GM19455 (cell line): ENCODE measurements at regions not wholly inside any gene's neighbourhood (a gene's known extent, or its start where the extent isn't known, plus 50 kb on each side); places are given as distances from the start of the nearest gene placed in this dataset.

ENCODE experiments used
- ATAC-seq: cut with Tn5 transposase; IDR thresholded peaks from one replicate; pipeline ENCODE4 v1.9.1; 2021; ENCODE audit not compliant: unreplicated experiment

GRCh38 chr10:113219446-113219845 is 269.4 kb downstream of the TCF7L2 start:
- ATAC-seq, result no peak

- no peak for ATAC-seq
Observed at GRCh38 chr10:113221756-113222168, 271.7 kb downstream of the TCF7L2 start.

GRCh38 chr10:113222207-113222606 is 272.2 kb downstream of the TCF7L2 start:
- ATAC-seq, result no peak

GRCh38 chr10:113225364-113225763 is 275.3 kb downstream of the TCF7L2 start:
- no peak for ATAC-seq

GRCh38 chr10:113225903-113226302 is 275.9 kb downstream of the TCF7L2 start:
- no peak for ATAC-seq

- no peak for ATAC-seq
Observed at GRCh38 chr10:113226399-113226798, 276.4 kb downstream of the TCF7L2 start.

GRCh38 chr10:113226831-113227445 is 276.9 kb downstream of the TCF7L2 start:
- no peak for ATAC-seq

GRCh38 chr10:113228530-113228929 is 278.5 kb downstream of the TCF7L2 start:
- ATAC-seq, result no peak

- no peak for ATAC-seq
Observed at GRCh38 chr10:113230011-113230610, 280.1 kb downstream of the TCF7L2 start.

- no peak for ATAC-seq
Observed at GRCh38 chr10:113232928-113233511, 283.0 kb downstream of the TCF7L2 start.

- ATAC-seq, result no peak
Observed at GRCh38 chr10:113234481-113234880, 284.4 kb downstream of the TCF7L2 start.

GRCh38 chr10:113235508-113235907 is 285.5 kb downstream of the TCF7L2 start:
- no peak for ATAC-seq

GRCh38 chr10:113236998-113237397 is 287.0 kb downstream of the TCF7L2 start:
- no peak for ATAC-seq

- ATAC-seq, result no peak
Observed at GRCh38 chr10:113239566-113240350, 289.7 kb downstream of the TCF7L2 start.

GRCh38 chr10:113240736-113241135 is 290.7 kb downstream of the TCF7L2 start:
- ATAC-seq, result no peak

GRCh38 chr10:113241599-113242360 is 291.7 kb downstream of the TCF7L2 start:
- no peak for ATAC-seq

GRCh38 chr10:113243311-113243710 is 293.3 kb downstream of the TCF7L2 start:
- ATAC-seq, result no peak

- no peak for ATAC-seq
Observed at GRCh38 chr10:113244750-113245149, 294.7 kb downstream of the TCF7L2 start.

- no peak for ATAC-seq
Observed at GRCh38 chr10:113245286-113245685, 295.2 kb downstream of the TCF7L2 start.

- ATAC-seq, result no peak
Observed at GRCh38 chr10:113247050-113247449, 297.0 kb downstream of the TCF7L2 start.
